ENCODE measurements at regions not wholly inside any gene's neighbourhood (a gene's known extent, or its start where the extent isn't known, plus 50 kb on each side); places are given as distances from the start of the nearest gene placed in this dataset.

GRCh38 chr21:27816301-27816700 is 849.4 kb upstream of the ADAMTS5 start:
- ATAC-seq (ENCODE audit: low read depth) = no peak
- no peak overlapping the region for H3K4me3 Mint-ChIP-seq
- POLR2A ChIA-PET = no interaction called here
- no peak overlapping the region for H3K27ac Mint-ChIP-seq
- no peaks in the 10 kb centered on the region for H3K36me3 Mint-ChIP-seq
- peaks cover 2% of the 10 kb centered on the region for H3K9me3 Mint-ChIP-seq
- H3K4me1 Mint-ChIP-seq = no peaks in the 10 kb centered on the region
- DNase-seq = no peak
- no peaks in the 10 kb centered on the region for H3K27me3 Mint-ChIP-seq

DNA sequence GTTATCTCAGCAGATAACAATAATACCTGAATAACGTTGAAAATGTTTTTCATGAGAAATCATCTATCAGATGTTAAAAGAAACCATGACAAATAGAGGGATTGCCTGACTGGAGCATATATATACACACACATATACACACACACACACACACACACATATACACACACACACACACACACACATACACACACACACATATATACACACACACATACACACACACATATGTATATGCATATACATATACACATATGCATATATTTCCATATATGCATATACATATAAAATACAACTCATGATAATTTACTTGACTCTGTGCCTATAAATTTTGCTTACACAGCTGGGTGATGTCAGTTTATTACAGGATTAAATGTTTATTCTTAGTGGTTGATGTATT is 847.3 kb upstream of the ADAMTS5 start:
- no peaks in the 10 kb centered on the region for H3K9me3 Mint-ChIP-seq
- H3K27me3 Mint-ChIP-seq = no peaks in the 10 kb centered on the region
- POLR2A ChIA-PET = no interaction called here
- ATAC-seq (ENCODE audit: low read depth) (no peak), DNase-seq (no peak)
- H3K36me3 Mint-ChIP-seq = no peaks in the 10 kb centered on the region
- H3K4me3 Mint-ChIP-seq = no peak overlapping the region
- H3K4me1 Mint-ChIP-seq = no peaks in the 10 kb centered on the region
- H3K27ac Mint-ChIP-seq = no peak overlapping the region

GRCh38 chr21:27813750-27814149 is 846.9 kb upstream of the ADAMTS5 start:
- ATAC-seq (ENCODE audit: low read depth) = no peak
- Mint-ChIP-seq H3K27ac (no peak overlapping the region), H3K4me3 (no peak overlapping the region), H3K9me3 (no peaks in the 10 kb centered on the region), H3K4me1 (no peaks in the 10 kb centered on the region), H3K27me3 (no peaks in the 10 kb centered on the region), H3K36me3 (no peaks in the 10 kb centered on the region)
- DNase-seq = no peak
- POLR2A ChIA-PET = no interaction called here

GRCh38 chr21:27813344-27813743 is 846.5 kb upstream of the ADAMTS5 start:
- Mint-ChIP-seq H3K9me3 (no peaks in the 10 kb centered on the region), H3K27ac (no peak overlapping the region), H3K36me3 (no peaks in the 10 kb centered on the region), H3K4me3 (no peak overlapping the region), H3K4me1 (no peaks in the 10 kb centered on the region), H3K27me3 (no peaks in the 10 kb centered on the region)
- ATAC-seq (ENCODE audit: low read depth) = no peak
- POLR2A ChIA-PET = no interaction called here
- DNase-seq = no peak

DNA sequence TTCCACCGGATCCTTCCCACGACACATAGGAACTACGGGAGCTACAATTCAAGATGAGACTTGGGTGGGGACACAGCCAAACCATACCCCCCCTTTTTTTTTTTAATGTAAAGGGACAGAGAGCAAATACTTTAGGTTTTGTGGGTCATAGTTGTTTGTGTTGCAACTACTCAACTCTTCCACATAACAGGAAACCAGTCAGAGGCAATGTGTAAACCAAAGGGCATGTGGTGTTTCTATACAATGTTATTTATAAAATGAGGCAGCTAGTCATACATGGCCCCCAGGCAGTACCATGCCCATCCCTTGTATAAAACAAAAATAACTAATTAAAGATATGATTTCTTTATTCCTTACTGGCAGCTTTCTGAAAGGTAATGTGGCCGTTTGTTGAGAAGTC is 845.4 kb upstream of the ADAMTS5 start:
- Mint-ChIP-seq H3K9me3 (no peaks in the 10 kb centered on the region), H3K4me3 (no peak overlapping the region), H3K27me3 (no peaks in the 10 kb centered on the region), H3K36me3 (no peaks in the 10 kb centered on the region), H3K4me1 (no peaks in the 10 kb centered on the region), H3K27ac (no peak overlapping the region)
- POLR2A ChIA-PET = no interaction called here
- ATAC-seq (ENCODE audit: low read depth) = no peak
- no peak for DNase-seq

GRCh38 chr21:27808923-27809322 is 842.0 kb upstream of the ADAMTS5 start:
- DNase-seq (no peak), ATAC-seq (ENCODE audit: low read depth) (no peak)
- Mint-ChIP-seq H3K4me3 (no peak overlapping the region), H3K27ac (no peak overlapping the region), H3K27me3 (no peaks in the 10 kb centered on the region), H3K36me3 (no peaks in the 10 kb centered on the region), H3K4me1 (no peaks in the 10 kb centered on the region), H3K9me3 (no peaks in the 10 kb centered on the region)
- POLR2A ChIA-PET = no interaction called here

DNA sequence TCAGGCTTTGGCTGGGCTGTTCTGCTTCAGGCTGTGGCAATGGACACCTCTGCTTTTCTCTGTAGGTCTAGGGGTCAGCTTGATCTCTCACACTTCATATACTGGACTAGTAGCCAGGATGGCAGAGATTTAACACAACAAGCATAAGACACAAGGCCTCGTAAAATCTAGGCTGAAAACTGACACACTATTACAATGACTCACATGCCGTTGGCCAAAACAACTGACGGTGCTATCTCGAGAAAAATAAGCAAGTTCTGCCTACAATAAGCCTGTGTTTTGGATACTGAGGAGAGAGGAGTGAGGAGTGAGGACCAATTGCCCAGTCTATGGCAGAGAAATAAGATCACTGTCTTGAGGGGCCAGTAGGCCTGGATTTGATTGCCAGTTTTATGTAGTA is 840.7 kb upstream of the ADAMTS5 start:
- H3K9me3 Mint-ChIP-seq = no peaks in the 10 kb centered on the region

DNA sequence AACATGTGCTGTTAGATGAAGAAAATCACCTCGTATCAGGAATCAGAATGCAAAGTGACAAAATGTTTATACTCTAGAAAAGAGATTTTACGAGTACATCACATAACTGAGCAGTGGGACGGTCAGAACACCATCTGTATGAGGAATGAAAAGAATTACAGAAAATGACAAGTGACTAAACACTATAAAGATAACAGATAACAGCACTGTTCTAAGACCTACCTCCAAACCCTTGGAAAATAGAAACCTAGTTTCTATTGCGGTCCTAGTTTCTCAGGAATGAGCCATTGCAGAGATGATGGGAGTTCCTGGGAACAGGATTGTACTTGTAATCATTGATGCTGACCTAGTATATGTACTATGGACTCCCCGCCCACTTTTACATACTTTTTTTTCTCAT is 839.4 kb upstream of the ADAMTS5 start:
- POLR2A ChIA-PET = no interaction called here
- H3K4me3 Mint-ChIP-seq = no peak overlapping the region
- no peak overlapping the region for H3K27ac Mint-ChIP-seq
- no peaks in the 10 kb centered on the region for H3K9me3 Mint-ChIP-seq
- H3K4me1 Mint-ChIP-seq = no peaks in the 10 kb centered on the region
- no peaks in the 10 kb centered on the region for H3K27me3 Mint-ChIP-seq
- ATAC-seq (ENCODE audit: low read depth) (no peak), DNase-seq (no peak)
- H3K36me3 Mint-ChIP-seq = no peaks in the 10 kb centered on the region

More for the DNA sequence above, 840.7 kb upstream of the ADAMTS5 start:
- POLR2A ChIA-PET = no interaction called here
- ATAC-seq (ENCODE audit: low read depth) (no peak), DNase-seq (no peak)
- H3K27ac Mint-ChIP-seq = no peak overlapping the region
- H3K4me1 Mint-ChIP-seq = no peaks in the 10 kb centered on the region
- H3K4me3 Mint-ChIP-seq = no peak overlapping the region
- H3K36me3 Mint-ChIP-seq = no peaks in the 10 kb centered on the region
- H3K27me3 Mint-ChIP-seq = no peaks in the 10 kb centered on the region

DNA sequence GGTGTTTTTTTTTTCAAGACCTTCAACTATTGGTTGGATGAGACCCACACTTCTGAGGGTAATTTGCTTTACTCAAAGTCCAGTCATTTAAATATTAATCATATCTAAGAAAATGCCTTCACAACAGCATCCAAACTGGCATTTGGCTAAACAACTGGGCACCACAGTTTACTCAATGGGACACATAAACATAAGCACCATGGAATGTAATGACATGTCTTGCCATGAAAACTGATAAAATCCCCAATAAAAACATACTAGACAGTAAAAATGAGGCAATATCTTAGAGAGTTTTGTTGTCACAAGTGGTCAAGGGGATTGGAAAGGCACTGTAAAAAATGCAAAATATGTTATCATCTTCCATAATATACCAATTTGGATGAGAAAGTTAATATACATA is 838.8 kb upstream of the ADAMTS5 start:
- Mint-ChIP-seq H3K27me3 (no peaks in the 10 kb centered on the region), H3K4me1 (no peaks in the 10 kb centered on the region), H3K27ac (no peak overlapping the region), H3K4me3 (no peak overlapping the region), H3K9me3 (no peaks in the 10 kb centered on the region), H3K36me3 (no peaks in the 10 kb centered on the region)
- ATAC-seq (ENCODE audit: low read depth) (no peak), DNase-seq (no peak)
- POLR2A ChIA-PET = no interaction called here

- H3K4me1 Mint-ChIP-seq = no peaks in the 10 kb centered on the region
- no peaks in the 10 kb centered on the region for H3K36me3 Mint-ChIP-seq
- DNase-seq (no peak), ATAC-seq (ENCODE audit: low read depth) (no peak)
- H3K9me3 Mint-ChIP-seq = no peaks in the 10 kb centered on the region
- no peaks in the 10 kb centered on the region for H3K27me3 Mint-ChIP-seq
- no peak overlapping the region for H3K4me3 Mint-ChIP-seq
- POLR2A ChIA-PET = no interaction called here
- no peak overlapping the region for H3K27ac Mint-ChIP-seq
Observed at GRCh38 chr21:27804515-27804914, 837.6 kb upstream of the ADAMTS5 start.

- Mint-ChIP-seq H3K27ac (no peak overlapping the region), H3K4me3 (no peak overlapping the region), H3K36me3 (no peaks in the 10 kb centered on the region), H3K9me3 (no peaks in the 10 kb centered on the region), H3K4me1 (no peaks in the 10 kb centered on the region), H3K27me3 (no peaks in the 10 kb centered on the region)
- DNase-seq = no peak
- ATAC-seq (ENCODE audit: low read depth) = no peak
- POLR2A ChIA-PET = no interaction called here
Observed at GRCh38 chr21:27803571-27803970, 836.7 kb upstream of the ADAMTS5 start.

- no peaks in the 10 kb centered on the region for H3K9me3 Mint-ChIP-seq
- no peak overlapping the region for H3K4me3 Mint-ChIP-seq
- DNase-seq (no peak), ATAC-seq (ENCODE audit: low read depth) (no peak)
- H3K27me3 Mint-ChIP-seq = no peaks in the 10 kb centered on the region
- no peaks in the 10 kb centered on the region for H3K36me3 Mint-ChIP-seq
- POLR2A ChIA-PET = no interaction called here
- no peaks in the 10 kb centered on the region for H3K4me1 Mint-ChIP-seq
- no peak overlapping the region for H3K27ac Mint-ChIP-seq
Observed at GRCh38 chr21:27802816-27803475, 836.1 kb upstream of the ADAMTS5 start.

DNA sequence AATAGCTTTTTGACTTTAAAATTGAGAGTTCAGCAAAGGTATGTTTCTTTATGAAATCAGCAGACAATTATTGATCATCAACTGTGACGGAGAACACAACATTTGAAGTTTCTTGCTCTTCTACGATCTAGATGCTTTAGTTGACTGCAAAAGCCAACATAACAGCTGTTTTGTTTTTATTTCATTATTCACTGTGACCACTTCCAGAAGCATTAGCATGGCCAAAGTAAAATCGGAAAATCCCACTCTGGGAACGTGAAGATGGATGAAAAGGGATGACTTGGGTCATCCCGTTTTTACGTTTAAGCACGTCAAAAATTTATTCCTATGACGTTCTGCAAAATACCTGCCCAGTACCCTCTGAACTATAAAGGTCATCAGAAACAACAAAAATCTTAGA is 833.0 kb upstream of the ADAMTS5 start:
- no peak overlapping the region for H3K4me3 Mint-ChIP-seq
- ATAC-seq (ENCODE audit: low read depth) = no peak
- POLR2A ChIA-PET = no interaction called here
- H3K9me3 Mint-ChIP-seq = no peaks in the 10 kb centered on the region
- no peak overlapping the region for H3K27ac Mint-ChIP-seq
- H3K4me1 Mint-ChIP-seq = no peaks in the 10 kb centered on the region
- DNase-seq = no peak
- no peaks in the 10 kb centered on the region for H3K36me3 Mint-ChIP-seq
- no peaks in the 10 kb centered on the region for H3K27me3 Mint-ChIP-seq

- no peak overlapping the region for H3K4me3 Mint-ChIP-seq
- no peaks in the 10 kb centered on the region for H3K9me3 Mint-ChIP-seq
- POLR2A ChIA-PET = no interaction called here
Observed at GRCh38 chr21:27796106-27796505, 829.2 kb upstream of the ADAMTS5 start.

DNA sequence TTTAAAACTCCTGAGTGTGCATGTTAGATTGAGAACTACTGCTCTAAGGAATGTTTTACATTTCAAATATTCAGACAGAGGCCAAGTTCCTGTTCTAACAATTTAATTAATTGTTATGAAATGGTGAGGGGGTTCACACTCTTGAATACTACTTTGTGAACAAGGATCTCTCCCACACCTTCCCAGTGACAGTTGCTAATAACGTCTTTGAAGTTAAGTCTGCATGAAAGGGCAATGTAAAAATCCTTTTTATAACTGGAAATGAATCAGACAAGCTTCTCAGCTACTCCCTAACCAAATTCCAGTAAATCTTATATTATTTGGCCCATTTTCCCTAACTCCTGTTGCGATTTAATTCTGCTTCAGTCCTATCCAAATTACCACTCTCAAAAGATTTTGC is 828.5 kb upstream of the ADAMTS5 start:
- Mint-ChIP-seq H3K4me3 (no peak overlapping the region), H3K9me3 (no peaks in the 10 kb centered on the region), H3K4me1 (no peaks in the 10 kb centered on the region), H3K27me3 (no peaks in the 10 kb centered on the region), H3K36me3 (no peaks in the 10 kb centered on the region), H3K27ac (no peak overlapping the region)
- POLR2A ChIA-PET = no interaction called here
- ATAC-seq (ENCODE audit: low read depth) (no peak), DNase-seq (no peak)

More at GRCh38 chr21:27796106-27796505, 829.2 kb upstream of the ADAMTS5 start:
- DNase-seq (no peak), ATAC-seq (ENCODE audit: low read depth) (no peak)
- Mint-ChIP-seq H3K36me3 (no peaks in the 10 kb centered on the region), H3K4me1 (no peaks in the 10 kb centered on the region), H3K27me3 (no peaks in the 10 kb centered on the region), H3K27ac (no peak overlapping the region)
